Ovary (tissue), 1 donor: ENCODE measurements at regions not wholly inside any gene's neighbourhood (a gene's known extent, or its start where the extent isn't known, plus 50 kb on each side); places are given as distances from the start of the nearest gene placed in this dataset. TPM values are rescaled to one million over a fixed set of nuclear protein-coding genes. Genes with fewer than 3 reads are reported as not detected.

ENCODE experiments used
- small RNA-seq: library from RNA; depleted of rRNA; stranded (forward); fragments of <200 nt; gene quantifications from one replicate; pipeline ENCODE3, GENCODE V24; 2016

Small RNA genes lying in the stretch of these regions (small RNA-seq; reads per million reads assigned to genes)
- not detected for gene RNU7-165P
